ENCODE measurements at regions not wholly inside any gene's neighbourhood (a gene's known extent, or its start where the extent isn't known, plus 50 kb on each side); places are given as distances from the start of the nearest gene placed in this dataset.
"Not testable (repeated sequence)": the region's sequence is repeated elsewhere in the genome, so short reads cannot be mapped to it uniquely, and the experiment has no call there.

GRCh38 chr12:131294716-131295115 is 341.0 kb downstream of the ADGRD1 start:
- not testable (repeated sequence) for TF ChIP-seq RBM34 (IDR thresholded peaks at IDR 0.05; ENCODE audit: borderline replicate concordance, insufficient read depth, low read length); CBX5 (IDR thresholded peaks at IDR 0.05; ENCODE audit: borderline replicate concordance, low read depth); TFAP4 (CRISPR knock-in tag; IDR thresholded peaks at IDR 0.05; ENCODE audit: borderline replicate concordance); ZNF253 (CRISPR knock-in tag; conservative IDR thresholded peaks at IDR 0.05)
